CD14-positive monocyte (primary cell): ENCODE measurements at regions not wholly inside any gene's neighbourhood (a gene's known extent, or its start where the extent isn't known, plus 50 kb on each side); places are given as distances from the start of the nearest gene placed in this dataset.

Experiments
- DNase-seq, 3 donors: peaks; one replicate each; pipeline ENCODE4 v3.0.0-alpha.2; 2011 to 2022
- H2AFZ ChIP-seq: 2 replicates; pipeline ENCODE4 v1.6.0; 2012; ENCODE audit warnings: mild to moderate bottlenecking, low read depth, low read length, inconsistent platforms; ENCODE audit not compliant: insufficient read depth, poor library complexity, severe bottlenecking
- H3K27ac ChIP-seq, 2 donors: 1 replicate in 1 of 2; 2 replicates in 1 of 2; pipeline ENCODE4 v1.5.1; 2012 to 2013; ENCODE audit warnings: low read length in 2 of 2, control low read depth in 1 of 2, inconsistent platforms in 1 of 2, low read depth in 1 of 2, mild to moderate bottlenecking in 1 of 2
- H3K27me3 ChIP-seq, 2 donors: one replicate each; pipeline versions ENCODE4 v1.6.0 to v1.6.1; 2011 to 2013; ENCODE audit warnings: low read length in 2 of 2; ENCODE audit not compliant: control insufficient read depth in 2 of 2, insufficient read depth in 2 of 2
- H3K36me3 ChIP-seq, 2 donors: replicated peaks in 1 of 2; 1 replicate in 1 of 2; 2 replicates in 1 of 2; pipeline versions ENCODE4 v1.5.1 to v1.6.1; 2012 to 2013; ENCODE audit warnings: low read length in 2 of 2, control low read depth in 1 of 2, inconsistent platforms in 1 of 2, mild to moderate bottlenecking in 1 of 2; ENCODE audit not compliant: insufficient read depth in 2 of 2, control insufficient read depth in 1 of 2
- H3K4me1 ChIP-seq, 2 donors: 1 replicate in 1 of 2; 2 replicates in 1 of 2; pipeline versions ENCODE4 v1.5.1 to v1.6.1; 2012 to 2013; ENCODE audit warnings: low read length in 2 of 2, control low read depth in 1 of 2, inconsistent platforms in 1 of 2, mild to moderate bottlenecking in 1 of 2, moderate library complexity in 1 of 2; ENCODE audit not compliant: insufficient read depth in 2 of 2, control insufficient read depth in 1 of 2
- H3K4me2 ChIP-seq: replicated peaks from 2 replicates; pipeline ENCODE3; 2012; ENCODE audit warnings: low read length, moderate library complexity, mild to moderate bottlenecking; ENCODE audit not compliant: poor library complexity, severe bottlenecking; ENCODE audit errors: extremely low read depth
- H3K4me3 ChIP-seq, 3 experiments: fragments of 200-600 bp in 1 of 3; sonication (generic) in 1 of 3; replicated peaks in 1 of 3; 1 replicate in 2 of 3; 2 replicates in 1 of 3; pipeline ENCODE4 v1.5.1; 2011 to 2013; ENCODE audit warnings: low read length in 3 of 3, mild to moderate bottlenecking in 3 of 3, control low read depth in 2 of 3, low read depth in 2 of 3, inconsistent platforms in 1 of 3, moderate library complexity in 1 of 3
- H3K79me2 ChIP-seq: 2 replicates; pipeline ENCODE4 v1.6.0; 2012; ENCODE audit warnings: mild to moderate bottlenecking, control low read depth, inconsistent platforms, low read length, moderate library complexity; ENCODE audit not compliant: insufficient read depth
- H3K9ac ChIP-seq: 2 replicates; pipeline ENCODE4 v1.6.0; 2017; ENCODE audit warnings: low read length, mild to moderate bottlenecking; ENCODE audit not compliant: insufficient read depth, poor library complexity, severe bottlenecking
- H3K9me3 ChIP-seq, 2 donors: replicated peaks in 1 of 2; 1 replicate in 1 of 2; 2 replicates in 1 of 2; pipeline versions ENCODE4 v1.5.1 to v1.6.1; 2012 to 2013; ENCODE audit warnings: low read length in 2 of 2, control low read depth in 1 of 2; ENCODE audit not compliant: control insufficient read depth in 1 of 2, insufficient read depth in 1 of 2
- H4K20me1 ChIP-seq: 2 replicates; pipeline ENCODE4 v1.6.0; 2012; ENCODE audit warnings: mild to moderate bottlenecking, low read length, control low read depth, moderate library complexity; ENCODE audit not compliant: insufficient read depth
- H3K27ac Mint-ChIP-seq, 7 donors: one replicate each; pipeline ENCODE4 v1.8.0; 2020; ENCODE audit warnings: mild to moderate bottlenecking in 7 of 7, mixed read lengths in 7 of 7, moderate library complexity in 6 of 7, inconsistent platforms in 2 of 7
- H3K27me3 Mint-ChIP-seq, 3 donors: one replicate each; pipeline ENCODE4 v1.8.0; 2021 to 2022; ENCODE audit warnings: low read depth in 3 of 3, mild to moderate bottlenecking in 3 of 3, mixed read lengths in 3 of 3, moderate library complexity in 3 of 3, inconsistent platforms in 1 of 3
- H3K36me3 Mint-ChIP-seq, 2 donors: one replicate each; pipeline ENCODE4 v1.8.0; 2020; ENCODE audit warnings: mixed read lengths in 2 of 2, inconsistent platforms in 1 of 2, mild to moderate bottlenecking in 1 of 2
- H3K4me1 Mint-ChIP-seq: one replicate; pipeline ENCODE4 v1.8.0; 2020; ENCODE audit warnings: mild to moderate bottlenecking, mixed read lengths
- H3K4me3 Mint-ChIP-seq, 2 donors: one replicate each; pipeline ENCODE4 v1.8.0; 2020; ENCODE audit warnings: mild to moderate bottlenecking in 2 of 2, mixed read lengths in 2 of 2, moderate library complexity in 1 of 2
- H3K9me3 Mint-ChIP-seq, 7 donors: one replicate each; pipeline ENCODE4 v1.8.0; 2020 to 2022; ENCODE audit warnings: mixed read lengths in 7 of 7, mild to moderate bottlenecking in 6 of 7, moderate library complexity in 6 of 7, inconsistent platforms in 2 of 7
- CTCF ChIP-seq: fragments of 200-600 bp; IDR thresholded peaks from one replicate; pipeline ENCODE4 v1.8.0; 2022; ENCODE audit warnings: antibody characterized with exemption, mild to moderate bottlenecking
- WGBS: methylation state at CpG from one replicate; pipeline ENCODE4 v1.1.5; 2013; ENCODE audit warnings: missing lambda C conversion rate; ENCODE audit not compliant: insufficient coverage; 5-methylcytosine and 5-hydroxymethylcytosine counted together
- intact Hi-C, 2 donors: fragments of 100-400 bp; cut with micrococcal nuclease; formaldehyde crosslinking; loops; one replicate each; pipeline versions ENCODE4 v1.15.0 to v1.15.1; 2023

DNA sequence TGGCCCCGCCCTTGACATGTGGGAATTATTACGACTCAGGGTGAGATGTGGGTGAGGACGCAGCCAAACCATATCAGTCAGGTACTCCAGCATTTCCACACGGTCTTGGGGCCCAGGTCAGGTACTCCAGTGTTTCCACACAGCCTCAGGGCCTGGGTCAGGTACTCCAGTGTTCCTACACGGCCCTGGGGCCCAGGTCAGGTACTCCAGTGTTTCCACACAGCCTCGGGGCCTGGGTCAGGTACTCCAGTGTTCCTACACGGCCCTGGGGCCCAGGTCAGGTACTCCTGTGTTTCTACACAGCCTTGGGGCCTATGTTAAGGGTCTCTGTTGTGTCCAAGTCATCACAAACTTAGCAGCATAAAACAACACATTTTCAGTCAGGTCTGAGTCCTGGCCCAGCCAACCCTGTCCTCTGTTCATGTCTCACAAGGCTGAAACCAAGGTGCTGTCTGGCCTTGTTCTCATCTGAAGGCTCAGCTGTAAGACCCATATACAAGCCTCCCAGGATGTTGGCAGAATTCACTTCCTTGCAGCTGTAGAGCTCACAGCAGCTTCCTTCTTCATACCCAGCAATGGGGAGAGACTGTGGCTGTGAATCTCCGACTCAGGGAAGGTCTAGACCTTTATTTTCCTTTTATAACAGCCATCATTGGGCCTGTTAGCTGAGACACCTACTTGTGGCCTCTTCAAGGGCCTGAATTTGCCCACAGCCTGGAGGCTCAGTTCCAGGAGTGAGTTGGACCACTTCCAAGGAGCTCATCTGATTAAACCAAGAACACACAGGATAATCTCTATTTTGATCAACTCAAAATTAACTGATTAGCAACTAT is 107.6 kb upstream of the SFSWAP start:
- WGBS = 83% methylated on average over 6 of the region's 8 CpGs
- no peak for TF ChIP-seq CTCF
- intact Hi-C loops = loop anchor here in 1 of 2 donors (10.0 kb wide), 1 partner anchor 111 kb away; the partner anchor contains the start of gene SFSWAP
- Histone ChIP-seq H3K4me2 (peak overlapping the region; percentile 79), H3K9ac (peak overlapping the region; percentile 34), H3K79me2 (no peaks in the 10 kb centered on the region), H3K9me3 (no peaks in the 10 kb centered on the region), H3K27ac (peak overlapping the region in 1 of 2 donors; percentile 12), H3K36me3 (no peaks in the 10 kb centered on the region), H2AFZ (peak overlapping the region; percentile 73), H4K20me1 (no peaks in the 10 kb centered on the region), H3K4me3 (peak overlapping the region in 1 of 3 experiments; percentile 69), H3K4me1 (peaks cover 59 to 72% of the 10 kb centered on the region in 2 donors), H3K27me3 (no peaks in the 10 kb centered on the region)
- Mint-ChIP-seq H3K27ac (peak overlapping the region in 4 of 7 donors; percentile 33 to 85 (median 53)), H3K27me3 (peaks cover 2% of the 10 kb centered on the region in 3 donors), H3K9me3 (no peaks in the 10 kb centered on the region), H3K4me1 (peaks cover 70% of the 10 kb centered on the region), H3K4me3 (peak overlapping the region in 1 of 2 donors; percentile 65), H3K36me3 (peaks cover 0 to 10% of the 10 kb centered on the region in 2 donors)
- DNase-seq = peak in 2 of 3 donors; percentile 13 to 20

GRCh38 chr12:131603939-131604795 is 106.7 kb upstream of the SFSWAP start:
- Histone ChIP-seq H3K9ac (peak overlapping the region; percentile 34), H3K27ac (peak overlapping the region in 1 of 2 donors; percentile 56), H3K79me2 (no peaks in the 10 kb centered on the region), H3K27me3 (no peaks in the 10 kb centered on the region), H3K36me3 (no peaks in the 10 kb centered on the region), H3K4me1 (peaks cover 59 to 72% of the 10 kb centered on the region in 2 donors), H3K9me3 (no peaks in the 10 kb centered on the region), H4K20me1 (no peaks in the 10 kb centered on the region), H2AFZ (peak overlapping the region; percentile 73), H3K4me2 (peak overlapping the region; percentile 79), H3K4me3 (peak overlapping the region in 2 of 3 experiments; percentile 8 to 69)
- Mint-ChIP-seq H3K9me3 (no peaks in the 10 kb centered on the region), H3K36me3 (peaks cover 0 to 10% of the 10 kb centered on the region in 2 donors), H3K27me3 (peaks cover 2% of the 10 kb centered on the region in 3 donors), H3K4me1 (peaks cover 71% of the 10 kb centered on the region), H3K27ac (peak overlapping the region in 5 of 7 donors; percentile 45 to 85 (median 60)), H3K4me3 (peak overlapping the region; percentile 67 to 86)
- intact Hi-C loops = loop anchor here in 1 of 2 donors (10.0 kb wide), 1 partner anchor 111 kb away; the partner anchor contains the start of gene SFSWAP
- WGBS = 2% methylated on average over 10 of the region's 21 CpGs
- DNase-seq = peak; percentile 17 to 35 (median 18)
- no peak for TF ChIP-seq CTCF
